CD14-positive monocyte (primary cell): ENCODE measurements at regions not wholly inside any gene's neighbourhood (a gene's known extent, or its start where the extent isn't known, plus 50 kb on each side); places are given as distances from the start of the nearest gene placed in this dataset.

Source experiments
- DNase-seq, 3 donors: peaks; one replicate each; pipeline ENCODE4 v3.0.0-alpha.2; 2011 to 2022
- H2AFZ ChIP-seq: 2 replicates; pipeline ENCODE4 v1.6.0; 2012; ENCODE audit warnings: mild to moderate bottlenecking, low read depth, low read length, inconsistent platforms; ENCODE audit not compliant: insufficient read depth, poor library complexity, severe bottlenecking
- H3K27ac ChIP-seq, 2 donors: 1 replicate in 1 of 2; 2 replicates in 1 of 2; pipeline ENCODE4 v1.5.1; 2012 to 2013; ENCODE audit warnings: low read length in 2 of 2, control low read depth in 1 of 2, inconsistent platforms in 1 of 2, low read depth in 1 of 2, mild to moderate bottlenecking in 1 of 2
- H3K27me3 ChIP-seq, 2 donors: one replicate each; pipeline versions ENCODE4 v1.6.0 to v1.6.1; 2011 to 2013; ENCODE audit warnings: low read length in 2 of 2; ENCODE audit not compliant: control insufficient read depth in 2 of 2, insufficient read depth in 2 of 2
- H3K36me3 ChIP-seq, 2 donors: replicated peaks in 1 of 2; 1 replicate in 1 of 2; 2 replicates in 1 of 2; pipeline versions ENCODE4 v1.5.1 to v1.6.1; 2012 to 2013; ENCODE audit warnings: low read length in 2 of 2, control low read depth in 1 of 2, inconsistent platforms in 1 of 2, mild to moderate bottlenecking in 1 of 2; ENCODE audit not compliant: insufficient read depth in 2 of 2, control insufficient read depth in 1 of 2
- H3K4me1 ChIP-seq, 2 donors: 1 replicate in 1 of 2; 2 replicates in 1 of 2; pipeline versions ENCODE4 v1.5.1 to v1.6.1; 2012 to 2013; ENCODE audit warnings: low read length in 2 of 2, control low read depth in 1 of 2, inconsistent platforms in 1 of 2, mild to moderate bottlenecking in 1 of 2, moderate library complexity in 1 of 2; ENCODE audit not compliant: insufficient read depth in 2 of 2, control insufficient read depth in 1 of 2
- H3K4me2 ChIP-seq: replicated peaks from 2 replicates; pipeline ENCODE3; 2012; ENCODE audit warnings: low read length, moderate library complexity, mild to moderate bottlenecking; ENCODE audit not compliant: poor library complexity, severe bottlenecking; ENCODE audit errors: extremely low read depth
- H3K4me3 ChIP-seq, 3 experiments: fragments of 200-600 bp in 1 of 3; sonication (generic) in 1 of 3; replicated peaks in 1 of 3; 1 replicate in 2 of 3; 2 replicates in 1 of 3; pipeline ENCODE4 v1.5.1; 2011 to 2013; ENCODE audit warnings: low read length in 3 of 3, mild to moderate bottlenecking in 3 of 3, control low read depth in 2 of 3, low read depth in 2 of 3, inconsistent platforms in 1 of 3, moderate library complexity in 1 of 3
- H3K79me2 ChIP-seq: 2 replicates; pipeline ENCODE4 v1.6.0; 2012; ENCODE audit warnings: mild to moderate bottlenecking, control low read depth, inconsistent platforms, low read length, moderate library complexity; ENCODE audit not compliant: insufficient read depth
- H3K9ac ChIP-seq: 2 replicates; pipeline ENCODE4 v1.6.0; 2017; ENCODE audit warnings: low read length, mild to moderate bottlenecking; ENCODE audit not compliant: insufficient read depth, poor library complexity, severe bottlenecking
- H3K9me3 ChIP-seq, 2 donors: replicated peaks in 1 of 2; 1 replicate in 1 of 2; 2 replicates in 1 of 2; pipeline versions ENCODE4 v1.5.1 to v1.6.1; 2012 to 2013; ENCODE audit warnings: low read length in 2 of 2, control low read depth in 1 of 2; ENCODE audit not compliant: control insufficient read depth in 1 of 2, insufficient read depth in 1 of 2
- H4K20me1 ChIP-seq: 2 replicates; pipeline ENCODE4 v1.6.0; 2012; ENCODE audit warnings: mild to moderate bottlenecking, low read length, control low read depth, moderate library complexity; ENCODE audit not compliant: insufficient read depth
- H3K27ac Mint-ChIP-seq, 7 donors: one replicate each; pipeline ENCODE4 v1.8.0; 2020; ENCODE audit warnings: mild to moderate bottlenecking in 7 of 7, mixed read lengths in 7 of 7, moderate library complexity in 6 of 7, inconsistent platforms in 2 of 7
- H3K27me3 Mint-ChIP-seq, 3 donors: one replicate each; pipeline ENCODE4 v1.8.0; 2021 to 2022; ENCODE audit warnings: low read depth in 3 of 3, mild to moderate bottlenecking in 3 of 3, mixed read lengths in 3 of 3, moderate library complexity in 3 of 3, inconsistent platforms in 1 of 3
- H3K36me3 Mint-ChIP-seq, 2 donors: one replicate each; pipeline ENCODE4 v1.8.0; 2020; ENCODE audit warnings: mixed read lengths in 2 of 2, inconsistent platforms in 1 of 2, mild to moderate bottlenecking in 1 of 2
- H3K4me1 Mint-ChIP-seq: one replicate; pipeline ENCODE4 v1.8.0; 2020; ENCODE audit warnings: mild to moderate bottlenecking, mixed read lengths
- H3K4me3 Mint-ChIP-seq, 2 donors: one replicate each; pipeline ENCODE4 v1.8.0; 2020; ENCODE audit warnings: mild to moderate bottlenecking in 2 of 2, mixed read lengths in 2 of 2, moderate library complexity in 1 of 2
- H3K9me3 Mint-ChIP-seq, 7 donors: one replicate each; pipeline ENCODE4 v1.8.0; 2020 to 2022; ENCODE audit warnings: mixed read lengths in 7 of 7, mild to moderate bottlenecking in 6 of 7, moderate library complexity in 6 of 7, inconsistent platforms in 2 of 7
- WGBS: methylation state at CpG from one replicate; pipeline ENCODE4 v1.1.5; 2013; ENCODE audit warnings: missing lambda C conversion rate; ENCODE audit not compliant: insufficient coverage; 5-methylcytosine and 5-hydroxymethylcytosine counted together
- intact Hi-C, 2 donors: fragments of 100-400 bp; cut with micrococcal nuclease; formaldehyde crosslinking; loops; one replicate each; pipeline versions ENCODE4 v1.15.0 to v1.15.1; 2023
- TF ChIP-seq, protein P1 (sequence below): fragments of 200-600 bp; IDR thresholded peaks from one replicate; pipeline ENCODE4 v1.8.0; 2022; ENCODE audit warnings: antibody characterized with exemption, mild to moderate bottlenecking

DNA sequence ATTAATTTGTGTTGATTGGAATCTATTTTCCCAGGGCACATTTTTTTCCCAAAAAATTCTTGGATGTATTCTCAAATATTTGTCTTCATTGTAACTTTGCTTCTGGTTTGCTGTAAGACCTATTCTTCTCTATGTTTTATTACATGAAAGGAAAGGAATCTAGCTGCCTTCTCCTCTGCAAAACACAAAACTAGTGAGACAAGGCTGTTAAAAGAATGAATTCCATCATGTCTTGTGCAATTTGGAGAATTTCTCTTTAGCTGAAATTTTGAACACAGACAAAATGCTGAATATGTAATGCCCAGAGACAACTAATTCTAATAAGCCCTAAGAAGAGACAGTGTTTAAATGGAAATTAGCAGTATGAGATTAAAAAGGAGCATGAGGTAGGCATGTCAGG, 275.9 kb downstream of the CDH20 start:
- H3K36me3 Mint-ChIP-seq = no peaks in the 10 kb centered on the region
- Histone ChIP-seq H3K27ac (no peak overlapping the region), H3K4me2 (no peak overlapping the region), H3K4me1 (peaks cover 5% of the 10 kb centered on the region in 2 donors), H3K27me3 (peaks cover 2 to 10% of the 10 kb centered on the region in 2 donors), H3K9ac (no peak overlapping the region), H3K9me3 (no peaks in the 10 kb centered on the region), H3K79me2 (no peaks in the 10 kb centered on the region), H3K4me3 (no peak overlapping the region), H4K20me1 (no peaks in the 10 kb centered on the region), H2AFZ (no peak overlapping the region), H3K36me3 (no peaks in the 10 kb centered on the region)
- DNase-seq = no peak
- no peak overlapping the region for H3K27ac Mint-ChIP-seq
- intact Hi-C loops = no loop called here
- no peak overlapping the region for H3K4me3 Mint-ChIP-seq
- TF ChIP-seq, protein P1, sequence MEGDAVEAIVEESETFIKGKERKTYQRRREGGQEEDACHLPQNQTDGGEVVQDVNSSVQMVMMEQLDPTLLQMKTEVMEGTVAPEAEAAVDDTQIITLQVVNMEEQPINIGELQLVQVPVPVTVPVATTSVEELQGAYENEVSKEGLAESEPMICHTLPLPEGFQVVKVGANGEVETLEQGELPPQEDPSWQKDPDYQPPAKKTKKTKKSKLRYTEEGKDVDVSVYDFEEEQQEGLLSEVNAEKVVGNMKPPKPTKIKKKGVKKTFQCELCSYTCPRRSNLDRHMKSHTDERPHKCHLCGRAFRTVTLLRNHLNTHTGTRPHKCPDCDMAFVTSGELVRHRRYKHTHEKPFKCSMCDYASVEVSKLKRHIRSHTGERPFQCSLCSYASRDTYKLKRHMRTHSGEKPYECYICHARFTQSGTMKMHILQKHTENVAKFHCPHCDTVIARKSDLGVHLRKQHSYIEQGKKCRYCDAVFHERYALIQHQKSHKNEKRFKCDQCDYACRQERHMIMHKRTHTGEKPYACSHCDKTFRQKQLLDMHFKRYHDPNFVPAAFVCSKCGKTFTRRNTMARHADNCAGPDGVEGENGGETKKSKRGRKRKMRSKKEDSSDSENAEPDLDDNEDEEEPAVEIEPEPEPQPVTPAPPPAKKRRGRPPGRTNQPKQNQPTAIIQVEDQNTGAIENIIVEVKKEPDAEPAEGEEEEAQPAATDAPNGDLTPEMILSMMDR = no peak
- peaks cover 12% of the 10 kb centered on the region for H3K4me1 Mint-ChIP-seq
- H3K9me3 Mint-ChIP-seq = peaks cover 0 to 3% (median under 1%) of the 10 kb centered on the region in 7 donors
- peaks cover 7 to 17% (median 9%) of the 10 kb centered on the region in 3 donors for H3K27me3 Mint-ChIP-seq

- Mint-ChIP-seq H3K27me3 (peaks cover 7 to 19% (median 10%) of the 10 kb centered on the region in 3 donors), H3K27ac (no peak overlapping the region)
- intact Hi-C loops = no loop called here
Measured at GRCh38 chr18:61608316-61608715, 275.1 kb downstream of the CDH20 start.

More at GRCh38 chr18:61608316-61608715, 275.1 kb downstream of the CDH20 start:
- Mint-ChIP-seq H3K36me3 (no peaks in the 10 kb centered on the region), H3K9me3 (peaks cover 0 to 3% (median 0%) of the 10 kb centered on the region in 7 donors), H3K4me1 (peaks cover 12% of the 10 kb centered on the region), H3K4me3 (no peak overlapping the region)
- DNase-seq = no peak
- Histone ChIP-seq H4K20me1 (no peaks in the 10 kb centered on the region), H3K9ac (no peak overlapping the region), H3K4me3 (no peak overlapping the region), H3K36me3 (no peaks in the 10 kb centered on the region), H2AFZ (no peak overlapping the region), H3K4me2 (no peak overlapping the region), H3K27me3 (peaks cover 2 to 10% of the 10 kb centered on the region in 2 donors), H3K79me2 (no peaks in the 10 kb centered on the region), H3K9me3 (no peaks in the 10 kb centered on the region), H3K27ac (no peak overlapping the region), H3K4me1 (peaks cover 5% of the 10 kb centered on the region in 2 donors)
- WGBS = no CpG with 5 or more reads among the region's 1 CpG
- TF ChIP-seq, protein P1 = no peak
